Gastrocnemius medialis (tissue), 4 donors: ENCODE measurements at regions not wholly inside any gene's neighbourhood (a gene's known extent, or its start where the extent isn't known, plus 50 kb on each side); places are given as distances from the start of the nearest gene placed in this dataset.

Experiments used
- ATAC-seq, 2 donors: fragments of 150-250 bp; one replicate each; pipeline ENCODE4 v1.9.1; 2016
- DNase-seq, 2 donors: peaks; one replicate each; pipeline ENCODE4 v3.0.0-alpha.2; 2019
- H3K27ac ChIP-seq, 4 donors: fragments of 200-600 bp; sonication (generic); 1 replicate in 1 of 4; 2 replicates in 3 of 4; pipeline ENCODE4 v1.5.1; 2016 to 2018; ENCODE audit warnings: mild to moderate bottlenecking in 2 of 4, moderate library complexity in 1 of 4
- H3K27me3 ChIP-seq, 3 donors: fragments of 200-600 bp; sonication (generic) in 2 of 3; 1 replicate in 1 of 3; 2 replicates in 2 of 3; pipeline versions ENCODE4 v1.5.1 to v1.6.0; 2016 to 2019; ENCODE audit warnings: mild to moderate bottlenecking in 1 of 3, moderate library complexity in 1 of 3
- H3K36me3 ChIP-seq, 2 donors: fragments of 200-600 bp; sonication (generic) in 1 of 2; one replicate each; pipeline ENCODE4 v1.5.1; 2017 to 2018
- H3K4me1 ChIP-seq, 2 donors: fragments of 200-600 bp; sonication (generic) in 1 of 2; one replicate each; pipeline ENCODE4 v1.5.1; 2016 to 2017; ENCODE audit warnings: mild to moderate bottlenecking in 2 of 2
- H3K4me3 ChIP-seq, 4 donors: fragments of 200-600 bp; sonication (generic) in 3 of 4; 1 replicate in 1 of 4; 2 replicates in 3 of 4; pipeline ENCODE4 v1.5.1; 2016 to 2019; ENCODE audit warnings: mild to moderate bottlenecking in 2 of 4
- H3K9me3 ChIP-seq, 3 donors: fragments of 200-600 bp; sonication (generic) in 2 of 3; 1 replicate in 1 of 3; 2 replicates in 2 of 3; pipeline ENCODE4 v1.5.1; 2016 to 2019
- CTCF ChIP-seq, 5 experiments: fragments of 450-650 bp in 3 of 5; fragments of 200-600 bp in 2 of 5; sonication (generic) in 2 of 5; IDR thresholded peaks in 4 of 5; conservative IDR thresholded peaks in 1 of 5; 1 replicate in 4 of 5; 2 replicates in 1 of 5; pipeline ENCODE4 v1.5.1; 2016 to 2019; ENCODE audit warnings: antibody characterized with exemption in 5 of 5, mild to moderate bottlenecking in 3 of 5, moderate library complexity in 3 of 5
- POLR2A ChIP-seq, 2 donors: fragments of 450-650 bp; IDR thresholded peaks; one replicate each; pipeline ENCODE4 v1.6.1; 2017; ENCODE audit warnings: antibody characterized with exemption in 2 of 2, mild to moderate bottlenecking in 2 of 2, moderate library complexity in 2 of 2
- in situ Hi-C, 4 donors: fragments of 200-750 bp; cut with MboI; loops; one replicate each; pipeline versions ENCODE4 v1.15.0 to v1.8.0; 2017; ENCODE audit warnings: low sequenced_read_pairs in 4 of 4
- intact Hi-C: fragments of 100-400 bp; cut with DNase I; formaldehyde crosslinking; loops from one replicate; pipeline ENCODE4 v1.15.1; 2023; ENCODE audit warnings: low total_unique reads

- TF ChIP-seq POLR2A (IDR thresholded peaks at IDR 0.05): no peak
- no peak for TF ChIP-seq CTCF (IDR thresholded peaks at IDR 0.05 in 4 of 5, conservative IDR thresholded peaks at IDR 0.05 in 1 of 5)
- H3K36me3 ChIP-seq: no peaks in the 10 kb centered on the region
- no peaks in the 10 kb centered on the region for H3K4me1 ChIP-seq
- no peaks in the 10 kb centered on the region for H3K27me3 ChIP-seq
- H3K4me3 ChIP-seq: no peak overlapping the region
- intact Hi-C loops: no loop called here
- no peaks in the 10 kb centered on the region for H3K9me3 ChIP-seq
- H3K27ac ChIP-seq: no peak overlapping the region
- DNase-seq (no peak), ATAC-seq (no peak)
- in situ Hi-C loops: no loop called here
These were observed 2031.3 kb upstream of the CELF4 start for GRCh38 chr18:39596891-39597290.

GRCh38 chr18:39596221-39596620 is 2030.6 kb upstream of the CELF4 start:
- no peak for TF ChIP-seq CTCF (IDR thresholded peaks at IDR 0.05 in 4 of 5, conservative IDR thresholded peaks at IDR 0.05 in 1 of 5)
- TF ChIP-seq POLR2A (IDR thresholded peaks at IDR 0.05): no peak
- no peaks in the 10 kb centered on the region for H3K27me3 ChIP-seq
- no peak overlapping the region for H3K4me3 ChIP-seq
- no peaks in the 10 kb centered on the region for H3K36me3 ChIP-seq
- DNase-seq (no peak), ATAC-seq (no peak)
- H3K27ac ChIP-seq: no peak overlapping the region
- H3K9me3 ChIP-seq: no peaks in the 10 kb centered on the region
- intact Hi-C loops (no loop called here), in situ Hi-C loops (no loop called here)
- H3K4me1 ChIP-seq: no peaks in the 10 kb centered on the region

GRCh38 chr18:39594206-39594605 is 2028.6 kb upstream of the CELF4 start:
- Histone ChIP-seq H3K27ac (no peak overlapping the region), H3K4me3 (no peak overlapping the region), H3K36me3 (no peaks in the 10 kb centered on the region), H3K27me3 (no peaks in the 10 kb centered on the region), H3K9me3 (no peaks in the 10 kb centered on the region), H3K4me1 (no peaks in the 10 kb centered on the region)
- ATAC-seq: no peak
- in situ Hi-C loops (no loop called here), intact Hi-C loops (no loop called here)
- DNase-seq: no peak
- TF ChIP-seq CTCF (IDR thresholded peaks at IDR 0.05 in 4 of 5, conservative IDR thresholded peaks at IDR 0.05 in 1 of 5) (no peak), POLR2A (IDR thresholded peaks at IDR 0.05) (no peak)

- H3K36me3 ChIP-seq: no peaks in the 10 kb centered on the region
- no peak overlapping the region for H3K4me3 ChIP-seq
- H3K4me1 ChIP-seq: no peaks in the 10 kb centered on the region
- no peak for TF ChIP-seq POLR2A (IDR thresholded peaks at IDR 0.05)
- no peak for TF ChIP-seq CTCF (IDR thresholded peaks at IDR 0.05 in 4 of 5, conservative IDR thresholded peaks at IDR 0.05 in 1 of 5)
- H3K27me3 ChIP-seq: no peaks in the 10 kb centered on the region
- in situ Hi-C loops: no loop called here
- no peaks in the 10 kb centered on the region for H3K9me3 ChIP-seq
- H3K27ac ChIP-seq: no peak overlapping the region
- DNase-seq: no peak
- no peak for ATAC-seq
- intact Hi-C loops: no loop called here
These were observed 2026.1 kb upstream of the CELF4 start for GRCh38 chr18:39591649-39592048.

GRCh38 chr18:39589496-39589895 is 2023.9 kb upstream of the CELF4 start:
- Histone ChIP-seq H3K9me3 (no peaks in the 10 kb centered on the region), H3K4me1 (no peaks in the 10 kb centered on the region), H3K27me3 (no peaks in the 10 kb centered on the region), H3K4me3 (no peak overlapping the region), H3K36me3 (no peaks in the 10 kb centered on the region), H3K27ac (no peak overlapping the region)
- in situ Hi-C loops (no loop called here), intact Hi-C loops (no loop called here)
- TF ChIP-seq CTCF (IDR thresholded peaks at IDR 0.05 in 4 of 5, conservative IDR thresholded peaks at IDR 0.05 in 1 of 5): no peak
- no peak for TF ChIP-seq POLR2A (IDR thresholded peaks at IDR 0.05)
- DNase-seq (no peak), ATAC-seq (no peak)
